T-helper 2 cell treated with Interferon-gamma antibody and Interleukin-4, amounts not matched to agents 100 ng/mL and 5 ng/mL, for 36 hours (primary cell): ENCODE measurements at regions not wholly inside any gene's neighbourhood (a gene's known extent, or its start where the extent isn't known, plus 50 kb on each side); places are given as distances from the start of the nearest gene placed in this dataset.

ENCODE experiments used
- intact Hi-C: fragments of 100-400 bp; cut with micrococcal nuclease; formaldehyde crosslinking; loops from one replicate; pipeline ENCODE4 v1.15.1; 2023

- intact Hi-C loops = no loop called here
Measured at GRCh38 chr10:123485341-123485960, 180.7 kb upstream of the GPR26 start.

- intact Hi-C loops = no loop called here
Measured at GRCh38 chr10:123488436-123488835, 177.7 kb upstream of the GPR26 start.

DNA sequence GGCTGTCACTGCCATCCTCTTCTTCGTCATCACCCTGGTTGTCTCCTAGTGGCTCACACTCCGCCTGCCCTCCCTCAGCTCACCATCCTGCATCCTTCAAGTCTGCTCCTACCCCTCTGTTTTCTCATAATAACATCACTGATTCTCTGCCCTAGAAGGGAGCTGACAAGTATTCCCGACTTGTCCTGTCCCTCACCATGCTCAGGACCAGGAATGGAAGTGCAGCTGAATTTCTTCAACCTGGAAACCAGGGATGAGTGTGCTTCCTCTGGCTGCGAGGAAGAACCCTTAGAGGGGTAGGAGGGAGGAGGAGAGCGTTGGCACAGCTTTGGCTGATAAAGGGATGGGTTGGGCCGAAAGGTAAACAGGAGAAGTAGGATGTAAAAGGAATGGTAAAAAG lies 174.8 kb upstream of the GPR26 start:
- intact Hi-C loops = no loop called here

- intact Hi-C loops = no loop called here
Measured at GRCh38 chr10:123492016-123492415, 174.1 kb upstream of the GPR26 start.

GRCh38 chr10:123494301-123494808 lies 171.8 kb upstream of the GPR26 start:
- intact Hi-C loops = no loop called here

DNA sequence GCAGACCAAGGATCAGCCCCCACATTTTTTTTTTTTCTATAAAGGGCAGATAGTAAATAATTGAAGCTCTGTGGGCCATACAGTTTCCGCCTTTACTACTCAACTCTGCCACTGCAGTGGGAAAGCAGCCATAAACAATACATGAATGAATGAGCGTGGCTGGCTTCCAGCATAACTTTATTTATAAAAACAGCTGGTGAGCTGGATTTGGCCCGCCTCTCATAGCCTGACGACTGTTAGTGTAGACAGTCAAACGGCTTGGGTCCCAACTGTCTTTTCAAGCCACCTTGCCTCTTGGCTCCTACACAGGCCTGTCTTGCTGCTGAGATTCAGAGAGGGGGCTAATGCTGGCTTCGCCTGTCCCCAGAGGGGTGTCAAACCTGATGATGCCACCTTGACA lies 169.8 kb upstream of the GPR26 start:
- intact Hi-C loops = no loop called here

DNA sequence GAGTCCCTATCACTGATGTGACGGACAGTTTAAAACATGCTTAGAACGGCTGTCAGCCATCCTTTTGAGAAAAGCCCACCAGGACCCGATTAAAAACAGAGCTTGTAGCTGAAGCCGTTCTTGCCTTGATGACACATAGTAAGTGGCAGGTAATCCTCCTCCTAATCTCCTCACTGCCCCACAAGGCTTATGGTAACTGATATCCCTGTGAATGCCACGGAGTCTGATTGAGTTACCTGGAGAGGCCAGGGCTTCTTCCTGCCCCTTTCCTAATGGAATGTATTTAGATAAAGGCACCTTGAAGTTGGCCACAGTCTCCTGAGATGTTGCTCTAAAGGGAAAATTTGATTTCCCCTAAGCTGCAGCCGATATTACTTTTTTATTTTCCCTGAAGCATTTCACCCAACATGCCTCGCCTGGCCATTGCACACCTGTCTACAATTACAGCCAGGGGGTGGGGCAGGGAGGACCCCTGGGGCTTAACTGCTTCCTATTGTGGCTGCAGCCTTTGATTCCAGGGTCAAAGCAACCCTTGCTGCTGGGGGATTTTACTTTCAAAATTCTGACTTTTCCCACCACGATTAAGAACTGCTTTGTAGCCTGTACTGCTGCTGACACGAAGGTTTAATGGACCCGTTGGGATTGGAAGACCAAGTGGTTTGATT lies 169.0 kb upstream of the GPR26 start:
- intact Hi-C loops = no loop called here

GRCh38 chr10:123500110-123500509 lies 166.0 kb upstream of the GPR26 start:
- intact Hi-C loops = no loop called here

GRCh38 chr10:123501148-123501547 lies 165.0 kb upstream of the GPR26 start:
- intact Hi-C loops = no loop called here

DNA sequence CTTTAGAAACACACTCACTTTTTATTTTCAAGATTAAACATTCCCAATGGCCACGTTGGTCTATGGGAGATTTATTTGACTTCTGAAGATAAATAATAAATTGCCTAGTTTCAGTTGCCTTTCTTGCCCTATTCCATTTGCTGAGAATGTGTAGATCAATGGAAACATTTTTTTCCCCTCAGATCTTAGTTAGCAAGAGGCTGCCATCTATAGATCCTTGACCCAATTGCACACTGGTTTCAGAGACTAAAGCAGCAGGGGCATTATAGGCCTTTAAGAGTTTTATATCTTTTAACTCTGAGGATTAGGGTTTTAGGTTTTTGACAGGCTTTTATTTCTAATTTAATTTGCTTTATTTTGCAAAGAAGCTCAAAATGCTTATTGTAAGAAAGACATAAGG lies 163.2 kb upstream of the GPR26 start:
- intact Hi-C loops = no loop called here

DNA sequence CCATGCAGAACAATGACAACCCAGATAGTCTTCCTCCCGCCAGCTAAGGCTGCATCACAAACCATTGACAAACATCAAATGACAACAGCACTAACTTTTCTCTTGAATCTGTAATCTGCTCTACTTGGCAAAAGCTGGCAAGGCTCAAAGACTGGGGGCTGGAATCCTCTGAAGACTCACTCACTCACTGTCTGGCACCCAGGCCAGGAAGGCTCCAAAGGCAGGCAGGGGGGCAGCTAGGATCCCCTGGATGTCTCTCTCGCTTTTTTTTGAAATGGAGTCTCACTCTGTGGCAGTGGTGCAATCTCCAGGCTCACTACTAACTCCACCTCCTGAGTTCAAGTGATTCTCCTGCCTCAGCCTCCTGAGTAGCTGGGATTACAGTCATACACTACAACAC lies 159.7 kb upstream of the GPR26 start:
- intact Hi-C loops = no loop called here

GRCh38 chr10:123507298-123507697 lies 158.9 kb upstream of the GPR26 start:
- intact Hi-C loops = no loop called here

GRCh38 chr10:123509338-123509737 lies 156.8 kb upstream of the GPR26 start:
- intact Hi-C loops = no loop called here

GRCh38 chr10:123512901-123513775 lies 153.0 kb upstream of the GPR26 start:
- intact Hi-C loops = no loop called here

- intact Hi-C loops = no loop called here
Measured at GRCh38 chr10:123513870-123514269, 152.3 kb upstream of the GPR26 start.

DNA sequence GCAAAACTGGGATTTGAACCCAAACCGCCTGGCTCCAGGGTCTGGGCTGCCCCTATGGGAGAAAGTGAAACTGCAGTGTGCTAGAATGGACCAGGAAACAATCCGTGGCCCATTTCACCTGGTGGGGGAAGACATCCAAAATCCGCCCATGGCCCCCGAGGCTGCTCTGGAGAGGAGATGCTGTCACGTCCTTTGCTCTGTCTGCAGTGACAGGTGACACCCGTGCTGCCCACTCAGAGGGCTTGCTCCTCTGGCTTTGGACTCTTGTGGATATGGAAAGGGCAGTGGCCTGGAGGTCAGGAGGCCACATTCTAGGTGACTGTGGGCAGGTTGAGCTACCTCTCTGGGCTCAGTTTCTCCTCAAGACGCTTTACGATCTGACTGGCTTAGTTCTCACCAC lies 151.2 kb upstream of the GPR26 start:
- intact Hi-C loops = no loop called here

GRCh38 chr10:123515661-123516060 lies 150.5 kb upstream of the GPR26 start:
- intact Hi-C loops = no loop called here

DNA sequence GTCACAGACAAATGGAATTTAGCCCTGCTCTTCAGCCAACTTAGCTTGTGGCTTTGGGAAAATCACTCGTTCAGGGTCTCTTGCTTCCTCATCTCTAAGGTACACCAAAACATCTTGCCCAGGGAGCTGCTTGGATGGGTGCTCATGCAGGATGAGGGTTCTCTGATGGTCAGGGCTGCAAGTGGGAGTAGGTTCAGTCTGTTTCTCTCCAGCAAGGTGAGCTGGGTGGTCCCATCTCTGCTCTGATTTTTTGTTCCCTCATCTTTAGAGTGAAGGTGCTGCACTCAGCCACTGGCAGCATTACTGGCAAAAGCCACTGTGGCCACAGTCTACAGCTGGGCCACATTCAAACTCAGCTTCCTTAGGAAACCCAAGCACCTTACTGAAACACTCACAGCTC lies 149.9 kb upstream of the GPR26 start:
- intact Hi-C loops = no loop called here

DNA sequence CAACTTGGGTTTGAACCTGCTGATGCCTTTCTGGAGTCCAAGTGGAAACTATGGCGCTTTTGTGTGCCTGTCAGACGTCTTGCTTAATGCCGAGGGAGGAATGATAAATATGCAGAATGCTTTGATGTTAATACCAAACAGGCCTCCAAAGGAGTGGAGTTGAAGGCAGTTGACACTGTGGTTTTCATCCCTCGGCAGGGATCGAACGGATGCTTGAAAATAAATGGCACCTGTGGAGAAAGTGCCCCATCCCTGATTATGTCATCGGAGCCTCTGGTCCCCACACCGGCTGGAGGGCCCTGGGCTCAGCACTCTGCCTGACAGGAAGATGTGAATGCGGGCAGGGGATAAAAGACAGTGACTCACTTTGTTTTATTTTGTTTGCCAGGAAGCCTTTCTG lies 148.7 kb upstream of the GPR26 start:
- intact Hi-C loops = no loop called here

DNA sequence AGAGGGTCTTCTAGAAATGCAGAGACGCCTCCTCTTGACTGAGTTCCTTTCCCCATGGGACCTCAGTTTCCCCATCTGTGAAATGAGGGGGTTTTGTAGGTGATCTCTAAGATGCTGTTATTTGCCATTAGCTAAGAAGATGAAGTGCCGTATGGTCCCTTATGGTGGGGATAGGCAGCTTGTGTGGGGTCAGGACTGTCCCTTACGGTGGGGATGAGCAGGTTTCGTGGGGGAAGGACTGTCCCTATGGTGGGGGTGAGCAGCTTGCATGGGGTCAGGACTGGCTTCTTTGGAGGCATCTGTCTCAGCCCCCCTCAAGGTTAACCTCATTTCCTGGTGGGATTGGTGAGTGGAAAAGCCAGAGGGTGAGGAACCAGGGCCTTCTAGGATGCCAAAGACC lies 148.3 kb upstream of the GPR26 start:
- intact Hi-C loops = no loop called here

GRCh38 chr10:123518765-123519164 lies 147.4 kb upstream of the GPR26 start:
- intact Hi-C loops = no loop called here

DNA sequence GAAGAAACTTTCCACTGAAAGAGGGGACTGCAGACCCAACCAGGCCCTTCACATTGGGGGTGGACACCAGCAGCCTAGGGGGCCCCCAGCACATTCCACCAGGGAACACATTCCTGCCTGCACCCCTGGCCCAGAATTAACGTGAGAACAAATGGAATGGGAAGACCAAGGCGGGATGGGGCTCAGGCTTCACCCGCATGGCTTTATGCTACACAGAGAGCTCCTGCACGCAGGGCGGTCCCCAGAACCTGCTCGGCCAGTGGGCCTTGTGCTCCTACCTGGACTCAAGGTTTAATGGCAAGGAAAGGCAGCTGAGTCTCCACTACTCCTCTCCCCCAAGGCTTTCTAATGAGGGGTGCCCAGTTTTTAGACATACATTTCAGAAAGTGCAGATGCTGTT lies 146.3 kb upstream of the GPR26 start:
- intact Hi-C loops = no loop called here
